Ovary (tissue), 7 donors: ENCODE measurements at regions not wholly inside any gene's neighbourhood (a gene's known extent, or its start where the extent isn't known, plus 50 kb on each side); places are given as distances from the start of the nearest gene placed in this dataset.
A peak's percentile ranks its signal among the peaks of the same experiment; 100 is the strongest.

Source experiments
- DNase-seq, 5 donors: peaks; one replicate each; pipeline ENCODE4 v3.0.0-alpha.2; 2019 to 2020
- H3K27ac ChIP-seq, 2 donors: fragments of 200-600 bp; one replicate each; pipeline versions ENCODE4 v1.5.1 to v1.8.0; 2019 to 2022
- H3K27me3 ChIP-seq: fragments of 200-600 bp; one replicate; pipeline ENCODE4 v1.8.0; 2022
- H3K36me3 ChIP-seq: fragments of 200-600 bp; sonication (generic); one replicate; pipeline ENCODE4 v1.5.1; 2019
- H3K4me1 ChIP-seq: one replicate; pipeline ENCODE4 v1.8.1; 2013; ENCODE audit warnings: mild to moderate bottlenecking, moderate library complexity; ENCODE audit not compliant: insufficient read depth
- H3K4me3 ChIP-seq: fragments of 200-600 bp; sonication (generic); one replicate; pipeline ENCODE4 v1.5.1; 2017
- H3K9me3 ChIP-seq, 2 donors: fragments of 200-600 bp in 1 of 2; sonication (generic) in 1 of 2; one replicate each; pipeline versions ENCODE4 v1.5.1 to v1.8.1; 2013 to 2019; ENCODE audit warnings: mild to moderate bottlenecking in 1 of 2, moderate library complexity in 1 of 2
- CTCF ChIP-seq, 3 donors: fragments of 450-650 bp in 2 of 3; fragments of 200-600 bp in 1 of 3; IDR thresholded peaks; one replicate each; pipeline versions ENCODE4 v1.5.1 to v1.8.0; 2016 to 2022; ENCODE audit warnings: antibody characterized with exemption in 3 of 3, mild to moderate bottlenecking in 1 of 3
- EP300 ChIP-seq: sonication (generic); formaldehyde crosslinking; IDR thresholded peaks from one replicate; pipeline ENCODE4 v1.6.1; 2017; ENCODE audit warnings: antibody characterized with exemption
- POLR2A ChIP-seq: fragments of 450-650 bp; IDR thresholded peaks from one replicate; pipeline ENCODE4 v1.6.1; 2017; ENCODE audit warnings: antibody characterized with exemption, mild to moderate bottlenecking, moderate library complexity
- WGBS, 3 donors: extraction: QIAGEN DNeasy Blood & Tissue Kit in 1 of 3; methylation state at CpG; one replicate each; pipeline versions ENCODE4 v1.1.5 to v1.1.7; 2013 to 2017; 5-methylcytosine and 5-hydroxymethylcytosine counted together
- intact Hi-C, 4 donors: fragments of 100-400 bp; cut with DNase I; formaldehyde crosslinking; loops; one replicate each; pipeline versions ENCODE4 v1.11.0 to v1.15.1; 2022 to 2023
- donor health status: DM: no; HTN: no; CAD: no; lungs with moderate emphysema.
- donor health status: DM: no; HTN: no; CAD: no.
- donor health status: Bipolar disorder and iron deficiency.
- donor health status: DM: no; HTN: no; CAD: no.
- donor health status: DM: yes; HTN: yes; CAD: no.

- intact Hi-C loops: loop anchor here in 1 of 4 donors (10.0 kb wide), 2 partner anchors 226 to 344 kb away; no protein-coding TSS in a partner anchor
- DNase-seq: no peak
- TF ChIP-seq POLR2A: no peak
- TF ChIP-seq CTCF (IDR thresholded peaks at IDR 0.05): no peak
These were observed 120.4 kb upstream of the IRF2BP2 start for GRCh38 chr1:234730475-234730769.

GRCh38 chr1:234729561-234730474, 119.8 kb upstream of the IRF2BP2 start:
- intact Hi-C loops: loop anchor here in 3 of 4 donors (10.0 kb wide), 5 partner anchors 195 to 355 kb away; no protein-coding TSS in a partner anchor
- Histone ChIP-seq H3K27me3 (no peaks in the 10 kb centered on the region), H3K27ac (no peak overlapping the region), H3K4me3 (no peak overlapping the region), H3K4me1 (peaks cover 30% of the 10 kb centered on the region), H3K36me3 (no peaks in the 10 kb centered on the region), H3K9me3 (no peaks in the 10 kb centered on the region)
- TF ChIP-seq EP300 (no peak), CTCF (IDR thresholded peaks at IDR 0.05) (no peak), POLR2A (no peak)
- DNase-seq: no peak
- WGBS, 3 donors: 88 to 95% (median 92%) methylated on average over 18 of the region's 18 CpGs

More at GRCh38 chr1:234730475-234730769, 120.4 kb upstream of the IRF2BP2 start:
- Histone ChIP-seq H3K4me3 (no peak overlapping the region), H3K9me3 (no peaks in the 10 kb centered on the region), H3K36me3 (no peaks in the 10 kb centered on the region), H3K27ac (no peak overlapping the region), H3K27me3 (no peaks in the 10 kb centered on the region), H3K4me1 (peaks cover 24% of the 10 kb centered on the region)
- 95 to 100% (median 96%) methylated on average over 1 of the region's 1 CpG for WGBS, 3 donors

GRCh38 chr1:234728740-234729139, 118.8 kb upstream of the IRF2BP2 start:
- Histone ChIP-seq H3K36me3 (no peaks in the 10 kb centered on the region), H3K9me3 (no peaks in the 10 kb centered on the region), H3K27me3 (no peaks in the 10 kb centered on the region), H3K4me1 (peaks cover 30% of the 10 kb centered on the region), H3K4me3 (no peak overlapping the region), H3K27ac (no peak overlapping the region)
- intact Hi-C loops: loop anchor here in 3 of 4 donors (10.0 kb wide), 4 partner anchors 194 to 356 kb away; no protein-coding TSS in a partner anchor
- 90 to 96% (median 96%) methylated on average over 12 of the region's 12 CpGs for WGBS, 3 donors
- DNase-seq: no peak
- TF ChIP-seq EP300 (no peak), POLR2A (no peak), CTCF (IDR thresholded peaks at IDR 0.05) (no peak)

GRCh38 chr1:234727018-234727940, 117.3 kb upstream of the IRF2BP2 start:
- Histone ChIP-seq H3K27ac (peak overlapping the region; percentile 72 to 99), H3K27me3 (no peaks in the 10 kb centered on the region), H3K4me3 (no peak overlapping the region), H3K4me1 (peaks cover 37% of the 10 kb centered on the region), H3K36me3 (no peaks in the 10 kb centered on the region), H3K9me3 (no peaks in the 10 kb centered on the region)
- WGBS, 3 donors: 50 to 68% (median 60%) methylated on average over 8 of the region's 8 CpGs
- no peak for DNase-seq
- TF ChIP-seq POLR2A: no peak
- TF ChIP-seq EP300: no peak
- no peak for TF ChIP-seq CTCF (IDR thresholded peaks at IDR 0.05)
- intact Hi-C loops: loop anchor here in 3 of 4 donors (2.0 to 10.0 kb wide), 5 partner anchors 192 to 358 kb away; no protein-coding TSS in a partner anchor
